ENCODE measurements at regions not wholly inside any gene's neighbourhood (a gene's known extent, or its start where the extent isn't known, plus 50 kb on each side); places are given as distances from the start of the nearest gene placed in this dataset.

- TF ChIP-seq CTCF (IDR thresholded peaks at IDR 0.05) = no peak
- no peak for TF ChIP-seq EZH2 (IDR thresholded peaks at IDR 0.05)
- TF ChIP-seq EZH2phosphoT487 (IDR thresholded peaks at IDR 0.05) = no peak
These were observed 146.4 kb downstream of the ACER2 start for GRCh38 chr9:19555214-19555613.
